ENCODE measurements at regions not wholly inside any gene's neighbourhood (a gene's known extent, or its start where the extent isn't known, plus 50 kb on each side); places are given as distances from the start of the nearest gene placed in this dataset.

DNA sequence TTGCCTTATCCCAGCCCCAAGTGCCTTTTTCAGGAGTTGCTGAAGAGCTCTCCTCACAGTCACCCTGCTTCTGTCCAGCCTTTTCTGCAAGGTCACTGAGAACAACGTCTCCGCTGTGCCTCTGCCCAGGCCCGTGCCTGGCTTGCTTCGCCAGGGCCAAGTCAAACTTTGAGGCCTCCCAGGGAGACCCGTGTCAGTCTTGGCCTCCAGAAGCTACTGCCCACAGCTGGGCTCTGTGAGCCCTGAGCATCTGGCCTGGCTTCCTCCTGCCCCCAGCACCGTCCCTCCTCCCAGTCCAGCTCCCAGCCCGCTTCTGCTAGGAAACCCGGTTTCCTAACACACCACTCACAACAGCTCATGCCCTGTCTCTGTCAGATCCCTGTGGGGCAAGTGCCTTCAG, 165.9 kb downstream of the TEX29 start (continued):
- TF ChIP-seq, protein P1, sequence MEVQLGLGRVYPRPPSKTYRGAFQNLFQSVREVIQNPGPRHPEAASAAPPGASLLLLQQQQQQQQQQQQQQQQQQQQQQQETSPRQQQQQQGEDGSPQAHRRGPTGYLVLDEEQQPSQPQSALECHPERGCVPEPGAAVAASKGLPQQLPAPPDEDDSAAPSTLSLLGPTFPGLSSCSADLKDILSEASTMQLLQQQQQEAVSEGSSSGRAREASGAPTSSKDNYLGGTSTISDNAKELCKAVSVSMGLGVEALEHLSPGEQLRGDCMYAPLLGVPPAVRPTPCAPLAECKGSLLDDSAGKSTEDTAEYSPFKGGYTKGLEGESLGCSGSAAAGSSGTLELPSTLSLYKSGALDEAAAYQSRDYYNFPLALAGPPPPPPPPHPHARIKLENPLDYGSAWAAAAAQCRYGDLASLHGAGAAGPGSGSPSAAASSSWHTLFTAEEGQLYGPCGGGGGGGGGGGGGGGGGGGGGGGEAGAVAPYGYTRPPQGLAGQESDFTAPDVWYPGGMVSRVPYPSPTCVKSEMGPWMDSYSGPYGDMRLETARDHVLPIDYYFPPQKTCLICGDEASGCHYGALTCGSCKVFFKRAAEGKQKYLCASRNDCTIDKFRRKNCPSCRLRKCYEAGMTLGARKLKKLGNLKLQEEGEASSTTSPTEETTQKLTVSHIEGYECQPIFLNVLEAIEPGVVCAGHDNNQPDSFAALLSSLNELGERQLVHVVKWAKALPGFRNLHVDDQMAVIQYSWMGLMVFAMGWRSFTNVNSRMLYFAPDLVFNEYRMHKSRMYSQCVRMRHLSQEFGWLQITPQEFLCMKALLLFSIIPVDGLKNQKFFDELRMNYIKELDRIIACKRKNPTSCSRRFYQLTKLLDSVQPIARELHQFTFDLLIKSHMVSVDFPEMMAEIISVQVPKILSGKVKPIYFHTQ (CRISPR knock-in tag; IDR thresholded peaks at IDR 0.05) = no peak
- TF ChIP-seq EMX1 (CRISPR knock-in tag; IDR thresholded peaks at IDR 0.05) (no peak), ZNF671 (CRISPR knock-in tag; IDR thresholded peaks at IDR 0.05) (no peak), ZBTB43 (CRISPR knock-in tag; IDR thresholded peaks at IDR 0.05) (no peak), PREB (CRISPR knock-in tag; IDR thresholded peaks at IDR 0.05; ENCODE audit: borderline replicate concordance) (no peak), ZMAT4 (CRISPR knock-in tag; IDR thresholded peaks at IDR 0.05) (no peak), NR3C1 (CRISPR knock-in tag; conservative IDR thresholded peaks at IDR 0.05; ENCODE audit: low read depth) (no peak), MYBL2 (CRISPR knock-in tag; IDR thresholded peaks at IDR 0.05) (no peak), CREB1 (CRISPR knock-in tag; IDR thresholded peaks at IDR 0.05) (no peak), MXD4 (CRISPR knock-in tag; IDR thresholded peaks at IDR 0.05; ENCODE audit: borderline replicate concordance) (no peak), STAT6 (CRISPR knock-in tag; conservative IDR thresholded peaks at IDR 0.05; ENCODE audit: low read depth) (no peak)

DNA sequence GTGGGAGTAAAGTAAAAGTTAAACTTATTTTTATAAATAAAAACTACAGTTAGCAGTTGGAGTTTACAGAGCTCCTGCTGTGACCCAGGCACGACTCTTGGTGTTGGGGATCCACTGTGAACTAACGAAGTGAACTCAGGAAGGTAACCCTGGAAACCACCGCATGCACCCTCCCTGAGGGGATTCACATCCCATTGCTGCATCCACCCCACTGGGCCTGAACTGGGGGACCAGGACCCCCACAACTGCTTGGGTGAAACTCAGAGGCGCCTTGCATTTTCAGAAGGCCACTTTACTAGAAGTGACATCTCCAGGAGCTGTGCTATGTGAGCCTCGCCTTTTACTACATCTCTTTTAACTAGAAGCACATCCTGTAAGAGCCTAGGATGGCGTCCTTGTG, 166.4 kb downstream of the TEX29 start:
- H3K36me3 Mint-ChIP-seq = peaks cover 26% of the 10 kb centered on the region
- no peak overlapping the region for H3K4me3 Mint-ChIP-seq
- no peak for DNase-seq (ENCODE audit: low spot score)
- ChIA-PET POLR2A (no interaction called here), CTCF (interaction anchor here (0.8 kb wide), 1 partner anchor 18 kb away, joined by 4 read pairs; no protein-coding TSS in a partner anchor)
- H3K4me1 Mint-ChIP-seq = no peaks in the 10 kb centered on the region
- no peak overlapping the region for H3K27ac Mint-ChIP-seq
- peaks cover 36% of the 10 kb centered on the region for H3K9me3 Mint-ChIP-seq
- no peaks in the 10 kb centered on the region for H3K27me3 Mint-ChIP-seq (ENCODE audit: low read depth)
- ATAC-seq = no peak
- TF ChIP-seq ZMAT4 (CRISPR knock-in tag; IDR thresholded peaks at IDR 0.05) = no peak
- TF ChIP-seq RELA (CRISPR knock-in tag; IDR thresholded peaks at IDR 0.05; ENCODE audit: borderline replicate concordance) = no peak
- no peak for TF ChIP-seq ZNF263 (CRISPR knock-in tag; IDR thresholded peaks at IDR 0.05; ENCODE audit: low read depth)
- TF ChIP-seq GTF2I (CRISPR knock-in tag; conservative IDR thresholded peaks at IDR 0.05) = no peak
- no peak for TF ChIP-seq STAT6 (CRISPR knock-in tag; conservative IDR thresholded peaks at IDR 0.05; ENCODE audit: low read depth)
- TF ChIP-seq PRRX2 (CRISPR knock-in tag; IDR thresholded peaks at IDR 0.05) = no peak
- no peak for TF ChIP-seq ZNF121 (CRISPR knock-in tag; IDR thresholded peaks at IDR 0.05)
- TF ChIP-seq ZNF281 (CRISPR knock-in tag; IDR thresholded peaks at IDR 0.05) = no peak
- no peak for TF ChIP-seq ZNF232 (CRISPR knock-in tag; IDR thresholded peaks at IDR 0.05)
- no peak for TF ChIP-seq IRF1 (CRISPR knock-in tag; IDR thresholded peaks at IDR 0.05)

Measured in WTC11 (cell line).